GM12891 (cell line): ENCODE measurements at regions not wholly inside any gene's neighbourhood (a gene's known extent, or its start where the extent isn't known, plus 50 kb on each side); places are given as distances from the start of the nearest gene placed in this dataset.

Source experiments
- POLR2A ChIP-seq: IDR thresholded peaks from 2 replicates; pipeline ENCODE4 v1.6.1; 2011; ENCODE audit warnings: low read depth, low read length, control low read depth
- POLR2AphosphoS5 ChIP-seq: IDR thresholded peaks from 2 replicates; pipeline ENCODE4 v1.6.1; 2011; ENCODE audit warnings: low read depth, low read length, control low read depth
- SPI1 ChIP-seq: IDR thresholded peaks from 2 replicates; pipeline ENCODE4 v1.6.1; 2011; ENCODE audit warnings: low read depth, low read length, control low read depth

- TF ChIP-seq POLR2A, result no peak
- TF ChIP-seq POLR2AphosphoS5, result no peak
- TF ChIP-seq SPI1, result no peak
These were observed 127.5 kb upstream of the LPCAT1 start for GRCh38 chr5:1651250-1651649.
